WTC11 (cell line): ENCODE measurements at regions not wholly inside any gene's neighbourhood (a gene's known extent, or its start where the extent isn't known, plus 50 kb on each side); places are given as distances from the start of the nearest gene placed in this dataset.

Experiments used
- ZNF512 ChIP-seq: sonication (generic); formaldehyde crosslinking; IDR thresholded peaks from 2 replicates; pipeline ENCODE4 v1.8.1; 2022; ENCODE audit warnings: missing genetic modification reagents, borderline replicate concordance
- TF ChIP-seq, protein P1 (sequence below): fragments of 200-600 bp; IDR thresholded peaks from 2 replicates; pipeline ENCODE4 v1.8.0; 2022; ENCODE audit warnings: antibody characterized with exemption

DNA sequence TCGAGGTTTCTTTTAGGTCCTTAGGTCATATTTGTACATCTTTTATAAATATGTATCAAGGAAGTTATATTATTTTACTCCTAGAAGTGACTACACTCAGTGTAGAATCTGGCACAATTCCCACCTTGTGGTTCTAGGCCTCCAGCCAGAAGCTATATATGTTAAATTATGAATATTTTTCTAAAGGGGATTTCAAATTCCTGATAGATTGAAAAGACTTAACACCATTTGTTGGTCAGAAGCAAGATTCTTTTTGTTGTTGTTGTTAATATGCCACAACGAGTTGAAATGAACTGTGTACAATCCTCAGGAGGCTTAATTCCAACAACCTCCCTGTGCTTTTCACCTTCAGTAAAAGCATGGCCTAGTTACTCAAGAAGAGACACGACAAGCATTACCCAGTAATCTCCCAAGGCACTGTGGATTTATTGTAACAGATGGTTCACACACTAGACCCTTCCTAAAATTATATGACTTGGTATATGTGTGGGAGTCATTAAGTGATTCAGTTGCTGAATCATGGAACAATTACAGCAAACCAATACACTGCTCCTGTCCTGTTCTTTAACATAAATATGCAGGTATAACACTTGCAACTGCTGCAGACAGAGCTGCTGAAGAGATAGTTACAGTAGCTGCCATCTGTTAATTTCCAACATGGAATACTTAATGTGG lies 964.4 kb upstream of the GOT2 start:
- TF ChIP-seq, protein P1, sequence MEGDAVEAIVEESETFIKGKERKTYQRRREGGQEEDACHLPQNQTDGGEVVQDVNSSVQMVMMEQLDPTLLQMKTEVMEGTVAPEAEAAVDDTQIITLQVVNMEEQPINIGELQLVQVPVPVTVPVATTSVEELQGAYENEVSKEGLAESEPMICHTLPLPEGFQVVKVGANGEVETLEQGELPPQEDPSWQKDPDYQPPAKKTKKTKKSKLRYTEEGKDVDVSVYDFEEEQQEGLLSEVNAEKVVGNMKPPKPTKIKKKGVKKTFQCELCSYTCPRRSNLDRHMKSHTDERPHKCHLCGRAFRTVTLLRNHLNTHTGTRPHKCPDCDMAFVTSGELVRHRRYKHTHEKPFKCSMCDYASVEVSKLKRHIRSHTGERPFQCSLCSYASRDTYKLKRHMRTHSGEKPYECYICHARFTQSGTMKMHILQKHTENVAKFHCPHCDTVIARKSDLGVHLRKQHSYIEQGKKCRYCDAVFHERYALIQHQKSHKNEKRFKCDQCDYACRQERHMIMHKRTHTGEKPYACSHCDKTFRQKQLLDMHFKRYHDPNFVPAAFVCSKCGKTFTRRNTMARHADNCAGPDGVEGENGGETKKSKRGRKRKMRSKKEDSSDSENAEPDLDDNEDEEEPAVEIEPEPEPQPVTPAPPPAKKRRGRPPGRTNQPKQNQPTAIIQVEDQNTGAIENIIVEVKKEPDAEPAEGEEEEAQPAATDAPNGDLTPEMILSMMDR = no peak
- TF ChIP-seq ZNF512 = no peak
